ENCODE measurements at regions not wholly inside any gene's neighbourhood (a gene's known extent, or its start where the extent isn't known, plus 50 kb on each side); places are given as distances from the start of the nearest gene placed in this dataset.

- TF ChIP-seq JUNB (IDR thresholded peaks at IDR 0.05) (no peak), EHMT2 (IDR thresholded peaks at IDR 0.05; ENCODE audit: low read depth) (no peak), RFX5 (IDR thresholded peaks at IDR 0.05) (no peak)
These were observed 146.8 kb downstream of the GJA1 start for GRCh38 chr6:121582262-121582661.

Data from A549 (cell line).